ENCODE measurements at regions not wholly inside any gene's neighbourhood (a gene's known extent, or its start where the extent isn't known, plus 50 kb on each side); places are given as distances from the start of the nearest gene placed in this dataset.

GRCh38 chr2:52879561-52879960, 888.0 kb upstream of the CHAC2 start:
- TF ChIP-seq CTCF (IDR thresholded peaks at IDR 0.05) (no peak), POLR2A (IDR thresholded peaks at IDR 0.05) (no peak)

All from lower leg skin (tissue), 3 donors.